Activated B cell treated with CpG ODN at 0.5 μM for 24 hours (primary cell): ENCODE measurements at regions not wholly inside any gene's neighbourhood (a gene's known extent, or its start where the extent isn't known, plus 50 kb on each side); places are given as distances from the start of the nearest gene placed in this dataset.
"Not testable (repeated sequence)": the region's sequence is repeated elsewhere in the genome, so short reads cannot be mapped to it uniquely, and the experiment has no call there.

Experiments
- ATAC-seq: fragments of 200-7000 bp; cut with Tn5 transposase; one replicate; pipeline ENCODE4 v1.10.0; 2021; ENCODE audit warnings: low read depth, mild to moderate bottlenecking, moderate library complexity
- CTCF ChIA-PET: fragments of 350-600 bp; sonication (Branson Sonifier 250); formaldehyde crosslinking; loops from one replicate; lab custom pipeline; 2021; ENCODE audit warnings: antibody characterized with exemption; lab: Charles Lee
- POLR2A ChIA-PET: fragments of 350-600 bp; sonication (Branson Sonifier 250); formaldehyde crosslinking; loops from one replicate; lab custom pipeline; 2021; ENCODE audit warnings: antibody characterized with exemption; lab: Charles Lee
- DNase-seq: peaks from one replicate; pipeline ENCODE4 v3.0.0; 2022
- H3K27ac Mint-ChIP-seq: one replicate; pipeline ENCODE4 v1.8.0; 2020; ENCODE audit warnings: mixed read lengths
- H3K27me3 Mint-ChIP-seq: one replicate; pipeline ENCODE4 v1.8.0; 2021; ENCODE audit warnings: mixed read lengths
- H3K36me3 Mint-ChIP-seq: one replicate; pipeline ENCODE4 v1.8.0; 2021; ENCODE audit warnings: low read depth, mixed read lengths
- H3K4me1 Mint-ChIP-seq: one replicate; pipeline ENCODE4 v1.8.0; 2021; ENCODE audit warnings: mixed read lengths
- H3K4me3 Mint-ChIP-seq: one replicate; pipeline ENCODE4 v1.8.0; 2020; ENCODE audit warnings: mild to moderate bottlenecking, mixed read lengths
- H3K9me3 Mint-ChIP-seq: one replicate; pipeline ENCODE4 v1.8.0; 2020; ENCODE audit warnings: mixed read lengths
- CTCF ChIP-seq: fragments of 200-600 bp; IDR thresholded peaks from one replicate; pipeline ENCODE4 v1.8.0; 2022; ENCODE audit warnings: antibody characterized with exemption, mild to moderate bottlenecking
- intact Hi-C: fragments of 100-400 bp; cut with micrococcal nuclease; formaldehyde crosslinking; loops from one replicate; pipeline ENCODE4 v1.15.1; 2024

GRCh38 chr3:95810462-95810861, 1003.9 kb upstream of the EPHA6 start:
- H3K9me3 Mint-ChIP-seq, result peaks cover 6% of the 10 kb centered on the region
- DNase-seq (no peak), ATAC-seq (no peak)
- ChIA-PET CTCF (no interaction called here), POLR2A (no interaction called here)
- H3K4me1 Mint-ChIP-seq, result no peaks in the 10 kb centered on the region
- no peak overlapping the region for H3K27ac Mint-ChIP-seq
- no peaks in the 10 kb centered on the region for H3K27me3 Mint-ChIP-seq
- no peak overlapping the region for H3K4me3 Mint-ChIP-seq
- no peaks in the 10 kb centered on the region for H3K36me3 Mint-ChIP-seq
- no peak for TF ChIP-seq CTCF
- intact Hi-C loops, result no loop called here

DNA sequence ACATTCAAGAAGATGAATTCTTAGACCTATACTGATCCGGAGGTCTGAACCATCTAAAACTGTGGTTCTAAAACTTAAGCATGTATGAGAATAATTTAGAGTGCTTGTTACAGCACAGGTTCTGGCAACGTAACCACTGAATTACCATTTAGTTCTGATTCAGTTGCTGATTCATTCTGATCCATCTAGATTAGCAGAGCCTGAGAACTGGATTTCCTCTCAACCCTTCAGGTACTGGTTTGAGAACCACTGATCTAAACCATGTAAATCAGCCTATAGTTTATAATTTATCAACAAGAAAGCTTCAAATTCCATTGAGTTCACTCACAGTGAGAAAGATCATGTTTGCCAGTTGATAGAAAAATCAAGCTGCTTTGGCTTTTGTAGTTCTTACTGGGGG, 1001.1 kb upstream of the EPHA6 start:
- intact Hi-C loops, result no loop called here
- DNase-seq (no peak), ATAC-seq (no peak)
- no peak for TF ChIP-seq CTCF
- Mint-ChIP-seq H3K27ac (no peak overlapping the region), H3K36me3 (no peaks in the 10 kb centered on the region), H3K4me3 (no peak overlapping the region), H3K4me1 (no peaks in the 10 kb centered on the region), H3K9me3 (peaks cover 5% of the 10 kb centered on the region), H3K27me3 (no peaks in the 10 kb centered on the region)
- ChIA-PET POLR2A (no interaction called here), CTCF (no interaction called here)

- Mint-ChIP-seq H3K9me3 (peaks cover 5% of the 10 kb centered on the region), H3K4me1 (no peaks in the 10 kb centered on the region), H3K27ac (no peak overlapping the region), H3K27me3 (no peaks in the 10 kb centered on the region), H3K36me3 (no peaks in the 10 kb centered on the region), H3K4me3 (no peak overlapping the region)
- ChIA-PET CTCF (no interaction called here), POLR2A (no interaction called here)
- no peak for TF ChIP-seq CTCF
- DNase-seq, result no peak
- ATAC-seq, result no peak
- intact Hi-C loops, result no loop called here
These were observed 998.6 kb upstream of the EPHA6 start for GRCh38 chr3:95815828-95816227.

DNA sequence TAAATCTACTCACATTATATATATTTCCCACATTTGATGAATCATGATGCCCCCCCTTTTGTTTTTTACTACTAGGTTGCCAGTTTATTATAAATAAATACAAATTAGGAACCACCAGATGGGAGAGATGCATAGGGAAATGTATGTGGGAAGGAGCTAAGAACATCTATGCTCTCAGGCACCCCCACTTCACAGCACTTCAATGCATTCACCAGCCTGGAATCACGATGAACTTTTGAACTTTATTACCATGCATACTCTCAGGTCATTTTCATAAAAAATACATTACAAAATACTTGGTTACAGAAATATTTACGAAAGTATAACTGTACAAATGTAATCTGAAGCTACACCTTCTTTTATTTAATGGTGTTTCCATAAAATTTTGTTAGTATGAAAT, 988.0 kb upstream of the EPHA6 start:
- no peak for TF ChIP-seq CTCF
- intact Hi-C loops, result no loop called here
- H3K36me3 Mint-ChIP-seq, result no peaks in the 10 kb centered on the region
- ChIA-PET CTCF (no interaction called here), POLR2A (no interaction called here)
- no peaks in the 10 kb centered on the region for H3K27me3 Mint-ChIP-seq
- ATAC-seq, result no peak
- no peak overlapping the region for H3K4me3 Mint-ChIP-seq
- no peaks in the 10 kb centered on the region for H3K9me3 Mint-ChIP-seq
- no peak for DNase-seq
- H3K27ac Mint-ChIP-seq, result no peak overlapping the region
- H3K4me1 Mint-ChIP-seq, result no peaks in the 10 kb centered on the region

GRCh38 chr3:95832146-95832545, 982.2 kb upstream of the EPHA6 start:
- H3K36me3 Mint-ChIP-seq, result no peaks in the 10 kb centered on the region
- intact Hi-C loops, result no loop called here
- H3K4me3 Mint-ChIP-seq, result no peak overlapping the region
- no peaks in the 10 kb centered on the region for H3K4me1 Mint-ChIP-seq
- peaks cover 8% of the 10 kb centered on the region for H3K9me3 Mint-ChIP-seq
- DNase-seq (no peak), ATAC-seq (no peak)
- CTCF ChIA-PET, result no interaction called here
- no peak overlapping the region for H3K27ac Mint-ChIP-seq
- POLR2A ChIA-PET, result no interaction called here
- TF ChIP-seq CTCF, result no peak
- no peaks in the 10 kb centered on the region for H3K27me3 Mint-ChIP-seq

DNA sequence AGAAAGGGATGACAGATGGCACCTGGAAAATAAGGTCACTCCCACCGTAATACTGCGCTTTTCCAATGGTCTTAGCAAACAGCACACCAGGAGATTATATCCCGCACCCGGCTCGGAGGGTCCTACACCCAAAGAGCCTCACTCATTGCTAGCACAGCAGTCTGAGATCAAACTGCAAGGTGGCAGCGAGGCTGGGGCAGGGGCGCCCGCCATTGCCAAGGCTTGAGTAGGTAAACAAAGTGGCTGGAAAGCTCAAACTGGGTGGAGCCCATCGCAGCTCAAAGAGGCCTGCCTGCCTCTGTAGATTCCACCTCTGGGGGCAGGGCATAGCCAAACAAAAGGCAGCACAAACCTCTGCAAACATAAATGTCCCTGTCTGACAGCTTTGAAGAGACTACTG, 953.8 kb upstream of the EPHA6 start:
- H3K9me3 Mint-ChIP-seq, H3K4me3 Mint-ChIP-seq, intact Hi-C loops, H3K27me3 Mint-ChIP-seq, ATAC-seq, POLR2A ChIA-PET, CTCF ChIA-PET, H3K27ac Mint-ChIP-seq, DNase-seq, H3K4me1 Mint-ChIP-seq, H3K36me3 Mint-ChIP-seq: not testable (repeated sequence)
